Small intestine (tissue), 7 donors: ENCODE measurements at regions not wholly inside any gene's neighbourhood (a gene's known extent, or its start where the extent isn't known, plus 50 kb on each side); places are given as distances from the start of the nearest gene placed in this dataset.
"Not testable (repeated sequence)": the region's sequence is repeated elsewhere in the genome, so short reads cannot be mapped to it uniquely, and the experiment has no call there.

Experiments used
- DNase-seq, 2 donors: peaks; one replicate each; pipeline versions ENCODE4 v3.0.0 to v3.0.0-alpha.2; 2013
- FAIRE-seq: peaks from 2 replicates; lab custom pipeline; 2012; peaks lifted over from hg19 to GRCh38; lab: Jason Lieb, UNC
- H3K27ac ChIP-seq, 3 donors: one replicate each; pipeline ENCODE4 v1.5.1; 2013; ENCODE audit warnings: low read length in 2 of 3, mild to moderate bottlenecking in 2 of 3, control low read depth in 1 of 3, inconsistent platforms in 1 of 3, low read depth in 1 of 3, moderate library complexity in 1 of 3
- H3K27me3 ChIP-seq, 3 donors: one replicate each; pipeline ENCODE4 v1.6.1; 2013; ENCODE audit warnings: low read length in 3 of 3, inconsistent platforms in 1 of 3; ENCODE audit not compliant: control insufficient read depth in 3 of 3, insufficient read depth in 3 of 3
- H3K36me3 ChIP-seq, 3 donors: one replicate each; pipeline ENCODE4 v1.6.1; 2013; ENCODE audit warnings: low read length in 3 of 3, inconsistent platforms in 1 of 3, low read depth in 1 of 3, mild to moderate bottlenecking in 1 of 3, moderate library complexity in 1 of 3; ENCODE audit not compliant: control insufficient read depth in 3 of 3, insufficient read depth in 2 of 3
- H3K4me1 ChIP-seq, 3 donors: one replicate each; pipeline ENCODE4 v1.6.1; 2013; ENCODE audit warnings: low read length in 2 of 3, inconsistent platforms in 1 of 3, low read depth in 1 of 3, mild to moderate bottlenecking in 1 of 3, moderate library complexity in 1 of 3; ENCODE audit not compliant: control insufficient read depth in 3 of 3, insufficient read depth in 2 of 3
- H3K4me3 ChIP-seq, 3 donors: one replicate each; pipeline ENCODE4 v1.5.1; 2013; ENCODE audit warnings: low read length in 3 of 3, control low read depth in 1 of 3, inconsistent platforms in 1 of 3, low read depth in 1 of 3, mild to moderate bottlenecking in 1 of 3, moderate library complexity in 1 of 3
- H3K9me3 ChIP-seq, 2 donors: one replicate each; pipeline ENCODE4 v1.6.1; 2013; ENCODE audit warnings: low read depth in 1 of 2, low read length in 1 of 2; ENCODE audit not compliant: control insufficient read depth in 2 of 2, insufficient read depth in 1 of 2
- WGBS, 3 donors: extraction: QIAGEN DNeasy Blood & Tissue Kit; methylation state at CpG; one replicate each; pipeline ENCODE4 v1.1.7; 2013; 5-methylcytosine and 5-hydroxymethylcytosine counted together
- donor health status: healthy with polysubstance abuse.
- donor health status: control.
- donor health status: control.
- donor health status: Bipolar disorder and iron deficiency.
- donor health status: healthy.

GRCh38 chrX:1902901-1903235 is 288.0 kb downstream of the ASMT start:
- Histone ChIP-seq H3K27ac (no peak overlapping the region), H3K4me1 (no peaks in the 10 kb centered on the region), H3K4me3 (no peak overlapping the region), H3K27me3 (peaks cover 0 to 7% (median 0%) of the 10 kb centered on the region in 3 donors), H3K9me3 (no peaks in the 10 kb centered on the region), H3K36me3 (no peaks in the 10 kb centered on the region)
- WGBS, 3 donors, result 54 to 64% (median 62%) methylated on average over 7 of the region's 7 CpGs
- DNase-seq (no peak), FAIRE-seq (no peak)

GRCh38 chrX:1903236-1903935 is 288.5 kb downstream of the ASMT start:
- 38 to 67% (median 46%) methylated on average over 17 of the region's 17 CpGs for WGBS, 3 donors
- H3K27me3 ChIP-seq, result peaks cover 0 to 7% (median 0%) of the 10 kb centered on the region in 3 donors
- no peak overlapping the region for H3K27ac ChIP-seq
- H3K4me1 ChIP-seq, result no peaks in the 10 kb centered on the region
- H3K36me3 ChIP-seq, result no peaks in the 10 kb centered on the region
- no peak overlapping the region for H3K4me3 ChIP-seq
- DNase-seq (no peak), FAIRE-seq (no peak)
- no peaks in the 10 kb centered on the region for H3K9me3 ChIP-seq

- H3K9me3 ChIP-seq, result no peaks in the 10 kb centered on the region
- H3K4me3 ChIP-seq, result no peak overlapping the region
- H3K4me1 ChIP-seq, result no peaks in the 10 kb centered on the region
- H3K27me3 ChIP-seq, result peaks cover 0 to 7% (median 0%) of the 10 kb centered on the region in 3 donors
- H3K36me3 ChIP-seq, result no peaks in the 10 kb centered on the region
- H3K27ac ChIP-seq, result no peak overlapping the region
- DNase-seq (no peak), FAIRE-seq (no peak)
- WGBS, 3 donors, result 82 to 96% (median 92%) methylated on average over 2 of the region's 2 CpGs
Observed at GRCh38 chrX:1904663-1905218, 289.9 kb downstream of the ASMT start.

- FAIRE-seq, result no peak
- H3K27ac ChIP-seq, result no peak overlapping the region
- H3K4me1 ChIP-seq, result no peaks in the 10 kb centered on the region
- H3K27me3 ChIP-seq, result peaks cover 0 to 7% (median 0%) of the 10 kb centered on the region in 3 donors
- no peak overlapping the region for H3K4me3 ChIP-seq
- no peaks in the 10 kb centered on the region for H3K36me3 ChIP-seq
- DNase-seq, result no peak
- no peaks in the 10 kb centered on the region for H3K9me3 ChIP-seq
Observed at GRCh38 chrX:1906028-1906427, 291.2 kb downstream of the ASMT start.

GRCh38 chrX:1908996-1909395 is 294.1 kb downstream of the ASMT start:
- H3K4me1 ChIP-seq, H3K36me3 ChIP-seq, DNase-seq, H3K27ac ChIP-seq, H3K4me3 ChIP-seq, H3K9me3 ChIP-seq, H3K27me3 ChIP-seq, FAIRE-seq: not testable (repeated sequence)
- 91 to 95% (median 93%) methylated on average over 12 of the region's 12 CpGs for WGBS, 3 donors

- DNase-seq (no peak), FAIRE-seq (no peak)
- no peak overlapping the region for H3K4me3 ChIP-seq
- H3K27ac ChIP-seq, result no peak overlapping the region
- no peaks in the 10 kb centered on the region for H3K27me3 ChIP-seq
- H3K36me3 ChIP-seq, result no peaks in the 10 kb centered on the region
- no peaks in the 10 kb centered on the region for H3K9me3 ChIP-seq
- H3K4me1 ChIP-seq, result no peaks in the 10 kb centered on the region
- 50 to 63% (median 58%) methylated on average over 13 of the region's 13 CpGs for WGBS, 3 donors
Observed at GRCh38 chrX:1909419-1910206, 294.8 kb downstream of the ASMT start.

- no peaks in the 10 kb centered on the region for H3K4me1 ChIP-seq
- no peak overlapping the region for H3K27ac ChIP-seq
- no peak for FAIRE-seq
- no peak overlapping the region for H3K4me3 ChIP-seq
- no peaks in the 10 kb centered on the region for H3K36me3 ChIP-seq
- no peak for DNase-seq
- WGBS, 3 donors, result 65 to 75% (median 69%) methylated on average over 2 of the region's 2 CpGs
- H3K9me3 ChIP-seq, result no peaks in the 10 kb centered on the region
- H3K27me3 ChIP-seq, result no peaks in the 10 kb centered on the region
Observed at GRCh38 chrX:1910207-1910470, 295.3 kb downstream of the ASMT start.

- Histone ChIP-seq H3K27me3 (no peaks in the 10 kb centered on the region), H3K36me3 (no peaks in the 10 kb centered on the region), H3K4me1 (no peaks in the 10 kb centered on the region), H3K4me3 (no peak overlapping the region), H3K9me3 (no peaks in the 10 kb centered on the region), H3K27ac (no peak overlapping the region)
- WGBS, 3 donors, result 47 to 71% (median 54%) methylated on average over 5 of the region's 5 CpGs
- no peak for DNase-seq
- no peak for FAIRE-seq
Observed at GRCh38 chrX:1911401-1912128, 296.7 kb downstream of the ASMT start.
